Sigmoid colon (tissue), 6 donors: ENCODE measurements at regions not wholly inside any gene's neighbourhood (a gene's known extent, or its start where the extent isn't known, plus 50 kb on each side); places are given as distances from the start of the nearest gene placed in this dataset.

Experiments used
- DNase-seq: peaks from one replicate; pipeline ENCODE4 v3.0.0-alpha.2; 2019
- H3K27ac ChIP-seq, 4 donors: fragments of 200-600 bp; sonication (generic); one replicate each; pipeline ENCODE4 v1.5.1; 2016 to 2019; ENCODE audit warnings: mild to moderate bottlenecking in 1 of 4
- H3K27me3 ChIP-seq, 3 donors: fragments of 200-600 bp; sonication (generic); one replicate each; pipeline ENCODE4 v1.5.1; 2019; ENCODE audit warnings: mild to moderate bottlenecking in 1 of 3
- H3K36me3 ChIP-seq, 4 donors: fragments of 200-600 bp; sonication (generic); one replicate each; pipeline ENCODE4 v1.5.1; 2016 to 2019
- H3K4me1 ChIP-seq, 4 donors: fragments of 200-600 bp; sonication (generic); one replicate each; pipeline ENCODE4 v1.5.1; 2017 to 2019
- H3K4me3 ChIP-seq, 4 donors: fragments of 200-600 bp; sonication (generic); one replicate each; pipeline ENCODE4 v1.5.1; 2017 to 2019; ENCODE audit warnings: mild to moderate bottlenecking in 2 of 4, moderate library complexity in 1 of 4
- H3K9me3 ChIP-seq, 4 donors: fragments of 200-600 bp in 3 of 4; sonication (generic) in 3 of 4; one replicate each; pipeline versions ENCODE4 v1.5.1 to v1.6.1; 2013 to 2019
- EP300 ChIP-seq, 4 donors: sonication (generic); formaldehyde crosslinking; IDR thresholded peaks; one replicate each; pipeline ENCODE4 v1.6.1; 2017; ENCODE audit warnings: antibody characterized with exemption in 4 of 4
- POLR2A ChIP-seq, 2 donors: fragments of 450-650 bp; IDR thresholded peaks; one replicate each; pipeline ENCODE4 v1.6.1; 2016; ENCODE audit warnings: antibody characterized with exemption in 2 of 2, mild to moderate bottlenecking in 2 of 2, moderate library complexity in 2 of 2
- POLR2AphosphoS5 ChIP-seq, 4 donors: sonication (generic); formaldehyde crosslinking; IDR thresholded peaks; one replicate each; pipeline ENCODE4 v1.6.1; 2017; ENCODE audit warnings: antibody characterized with exemption in 4 of 4
- WGBS, 2 donors: extraction: QIAGEN DNeasy Blood & Tissue Kit; methylation state at CpG; one replicate each; pipeline ENCODE4 v1.1.7; 2013; 5-methylcytosine and 5-hydroxymethylcytosine counted together
- intact Hi-C: fragments of 100-400 bp; cut with DNase I; formaldehyde crosslinking; loops from one replicate; pipeline ENCODE4 v1.15.1; 2023
- TF ChIP-seq, protein P1 (sequence below), 4 experiments: fragments of 450-650 bp in 3 of 4; fragments of 200-600 bp in 1 of 4; IDR thresholded peaks; one replicate each; pipeline ENCODE4 v1.5.1; 2016 to 2019; ENCODE audit warnings: antibody characterized with exemption in 4 of 4, mild to moderate bottlenecking in 3 of 4, moderate library complexity in 2 of 4
- donor health status: healthy with polysubstance abuse.
- donor health status: healthy.

DNA sequence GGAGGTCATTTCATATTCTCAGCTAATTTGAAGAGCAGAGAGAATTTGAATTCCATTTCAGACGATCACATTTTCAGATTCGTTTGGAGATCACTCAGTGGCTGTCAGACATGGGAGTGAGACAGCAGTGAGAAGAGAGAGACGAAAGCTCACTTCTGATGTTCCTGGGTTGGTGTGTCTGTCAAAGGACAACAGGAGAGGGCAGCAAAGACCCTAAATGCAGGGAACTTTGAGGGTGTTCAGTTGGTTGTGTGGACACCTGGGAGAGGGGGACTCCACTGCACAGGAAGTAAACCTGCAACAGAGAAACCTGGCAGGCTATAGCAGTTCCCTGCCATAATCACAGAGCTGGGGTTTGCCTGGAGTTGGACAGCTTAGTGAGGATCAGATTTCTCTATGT, 675.1 kb downstream of the SQOR start:
- Histone ChIP-seq H3K27me3 (no peaks in the 10 kb centered on the region), H3K27ac (no peak overlapping the region), H3K4me3 (no peak overlapping the region), H3K9me3 (no peaks in the 10 kb centered on the region), H3K4me1 (no peaks in the 10 kb centered on the region), H3K36me3 (no peaks in the 10 kb centered on the region)
- 77 to 81% methylated on average over 3 of the region's 3 CpGs for WGBS, 2 donors
- intact Hi-C loops = loop anchor here (5.0 kb wide), 1 partner anchor 598 kb away; no protein-coding TSS in a partner anchor
- no peak for DNase-seq
- TF ChIP-seq EP300 (IDR thresholded peaks at IDR 0.05) = no peak
- TF ChIP-seq, protein P1, sequence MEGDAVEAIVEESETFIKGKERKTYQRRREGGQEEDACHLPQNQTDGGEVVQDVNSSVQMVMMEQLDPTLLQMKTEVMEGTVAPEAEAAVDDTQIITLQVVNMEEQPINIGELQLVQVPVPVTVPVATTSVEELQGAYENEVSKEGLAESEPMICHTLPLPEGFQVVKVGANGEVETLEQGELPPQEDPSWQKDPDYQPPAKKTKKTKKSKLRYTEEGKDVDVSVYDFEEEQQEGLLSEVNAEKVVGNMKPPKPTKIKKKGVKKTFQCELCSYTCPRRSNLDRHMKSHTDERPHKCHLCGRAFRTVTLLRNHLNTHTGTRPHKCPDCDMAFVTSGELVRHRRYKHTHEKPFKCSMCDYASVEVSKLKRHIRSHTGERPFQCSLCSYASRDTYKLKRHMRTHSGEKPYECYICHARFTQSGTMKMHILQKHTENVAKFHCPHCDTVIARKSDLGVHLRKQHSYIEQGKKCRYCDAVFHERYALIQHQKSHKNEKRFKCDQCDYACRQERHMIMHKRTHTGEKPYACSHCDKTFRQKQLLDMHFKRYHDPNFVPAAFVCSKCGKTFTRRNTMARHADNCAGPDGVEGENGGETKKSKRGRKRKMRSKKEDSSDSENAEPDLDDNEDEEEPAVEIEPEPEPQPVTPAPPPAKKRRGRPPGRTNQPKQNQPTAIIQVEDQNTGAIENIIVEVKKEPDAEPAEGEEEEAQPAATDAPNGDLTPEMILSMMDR (IDR thresholded peaks at IDR 0.05) = no peak
- no peak for TF ChIP-seq POLR2A (IDR thresholded peaks at IDR 0.05)
- TF ChIP-seq POLR2AphosphoS5 (IDR thresholded peaks at IDR 0.05) = no peak

DNA sequence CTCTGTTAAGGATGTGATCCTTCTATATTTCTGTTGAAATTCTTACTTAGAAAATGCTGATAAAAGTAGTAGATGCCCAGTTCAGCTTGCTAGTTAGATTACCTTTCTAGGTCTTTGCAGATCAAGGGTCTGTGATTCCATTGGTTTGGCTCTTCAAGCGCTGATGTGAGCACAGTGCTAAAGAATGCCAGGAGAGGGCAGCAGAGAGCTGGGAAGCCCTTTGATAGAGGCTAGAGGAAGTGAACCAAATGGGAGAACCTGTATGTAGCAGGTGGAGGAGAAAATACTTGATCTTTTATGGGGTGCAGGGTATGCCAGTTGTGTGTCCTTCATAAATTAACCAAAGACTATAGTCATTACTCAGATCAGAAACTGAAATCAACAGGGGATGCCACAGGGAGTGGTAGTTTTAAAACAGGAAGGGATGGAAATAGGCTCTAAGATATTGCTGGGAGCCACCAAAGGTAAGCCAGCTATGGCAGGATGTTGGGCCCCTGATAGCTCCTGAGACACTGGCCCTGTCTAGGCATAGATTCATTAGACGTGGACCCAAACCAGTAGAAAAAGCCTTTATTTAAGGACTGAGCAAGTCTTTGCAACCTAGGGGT, 677.4 kb downstream of the SQOR start:
- Histone ChIP-seq H3K4me3 (no peak overlapping the region), H3K36me3 (no peaks in the 10 kb centered on the region), H3K9me3 (no peaks in the 10 kb centered on the region), H3K27ac (no peak overlapping the region), H3K27me3 (no peaks in the 10 kb centered on the region), H3K4me1 (no peaks in the 10 kb centered on the region)
- peak; percentile 77 for DNase-seq
- intact Hi-C loops = loop anchor here (5.0 kb wide), 1 partner anchor 600 kb away; no protein-coding TSS in a partner anchor
- WGBS, 2 donors = 25 to 27% methylated on average over 2 of the region's 2 CpGs
- TF ChIP-seq POLR2AphosphoS5 (IDR thresholded peaks at IDR 0.05) = no peak
- TF ChIP-seq, protein P1 (IDR thresholded peaks at IDR 0.05) = peak; percentile 64 to 83 (median 74)

DNA sequence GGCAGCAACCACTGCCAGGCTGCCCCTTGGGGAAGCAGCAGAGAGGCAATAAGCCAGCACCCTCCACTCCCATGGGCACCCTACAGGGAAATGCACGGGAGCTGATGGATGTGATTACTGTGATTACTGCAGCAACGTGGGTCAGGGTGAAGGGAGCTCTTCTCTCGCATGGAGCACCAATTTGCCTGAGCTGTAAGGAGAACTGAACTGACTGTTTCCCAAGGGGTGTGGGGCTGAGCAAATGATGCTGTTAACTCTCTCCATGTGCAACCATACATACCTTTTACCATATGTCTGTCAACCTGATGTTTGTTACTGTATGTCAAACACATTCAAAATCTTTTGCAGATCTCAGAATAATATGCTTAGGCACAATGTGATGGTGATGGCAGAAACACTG, 680.6 kb downstream of the SQOR start:
- intact Hi-C loops = no loop called here
- H3K4me3 ChIP-seq = no peak overlapping the region
- no peaks in the 10 kb centered on the region for H3K27me3 ChIP-seq
- no peak overlapping the region for H3K27ac ChIP-seq
- 26 to 49% methylated on average over 3 of the region's 3 CpGs for WGBS, 2 donors
- TF ChIP-seq POLR2A (IDR thresholded peaks at IDR 0.05) = no peak
- TF ChIP-seq, protein P1 (IDR thresholded peaks at IDR 0.05) = no peak
- TF ChIP-seq EP300 (IDR thresholded peaks at IDR 0.05) = no peak
- TF ChIP-seq POLR2AphosphoS5 (IDR thresholded peaks at IDR 0.05) = no peak
- H3K9me3 ChIP-seq = no peaks in the 10 kb centered on the region
- no peak for DNase-seq
- no peaks in the 10 kb centered on the region for H3K36me3 ChIP-seq
- no peaks in the 10 kb centered on the region for H3K4me1 ChIP-seq

DNA sequence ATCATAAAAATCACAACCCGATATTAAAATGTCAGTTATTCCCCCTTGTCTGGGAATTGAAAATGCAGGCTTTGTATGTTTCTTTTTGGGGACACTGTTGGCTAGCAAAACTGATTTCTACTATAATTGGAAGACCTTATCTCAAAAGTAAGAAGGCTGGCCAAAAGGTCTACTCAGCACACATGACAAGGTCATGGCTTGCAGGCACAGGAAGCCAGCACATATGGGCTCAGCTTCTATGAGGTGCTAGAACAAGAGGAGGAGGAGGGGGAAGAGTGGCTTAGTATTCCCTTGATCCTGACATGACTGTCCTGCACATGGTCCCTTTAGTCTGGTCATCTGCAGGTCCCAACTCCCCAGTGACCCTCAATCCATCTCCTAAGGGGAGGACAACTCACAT, 681.2 kb downstream of the SQOR start:
- no peaks in the 10 kb centered on the region for H3K36me3 ChIP-seq
- 90 to 94% methylated on average over 1 of the region's 1 CpG for WGBS, 2 donors
- no peak for TF ChIP-seq EP300 (IDR thresholded peaks at IDR 0.05)
- TF ChIP-seq POLR2A (IDR thresholded peaks at IDR 0.05) = no peak
- TF ChIP-seq, protein P1 (IDR thresholded peaks at IDR 0.05) = no peak
- TF ChIP-seq POLR2AphosphoS5 (IDR thresholded peaks at IDR 0.05) = no peak
- H3K9me3 ChIP-seq = no peaks in the 10 kb centered on the region
- H3K4me3 ChIP-seq = no peak overlapping the region
- H3K27me3 ChIP-seq = no peaks in the 10 kb centered on the region
- intact Hi-C loops = no loop called here
- no peak overlapping the region for H3K27ac ChIP-seq
- no peak for DNase-seq
- no peaks in the 10 kb centered on the region for H3K4me1 ChIP-seq

DNA sequence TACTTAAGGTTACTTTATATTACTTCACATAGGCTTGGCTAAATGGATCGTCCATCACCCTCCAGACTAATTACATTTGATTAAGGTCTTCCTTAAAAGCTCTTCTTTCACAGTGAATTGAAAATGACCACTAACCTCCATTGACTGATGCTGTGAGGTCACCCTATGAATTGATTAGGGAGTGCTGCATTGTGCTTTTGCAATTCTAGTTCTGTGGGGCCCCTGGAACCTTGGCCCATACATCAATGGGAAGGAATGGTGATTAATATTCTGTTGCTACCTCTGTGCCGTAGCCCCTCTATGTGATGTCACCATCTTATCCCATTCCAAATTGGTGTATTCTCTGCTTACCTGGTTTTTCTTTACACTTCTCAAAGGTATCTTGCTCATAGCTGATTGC, 682.2 kb downstream of the SQOR start:
- TF ChIP-seq POLR2AphosphoS5 (IDR thresholded peaks at IDR 0.05) (no peak), POLR2A (IDR thresholded peaks at IDR 0.05) (no peak), EP300 (IDR thresholded peaks at IDR 0.05) (no peak)
- TF ChIP-seq, protein P1 (IDR thresholded peaks at IDR 0.05) = no peak
- DNase-seq = no peak
- Histone ChIP-seq H3K4me1 (no peaks in the 10 kb centered on the region), H3K9me3 (no peaks in the 10 kb centered on the region), H3K27me3 (no peaks in the 10 kb centered on the region), H3K4me3 (no peak overlapping the region), H3K36me3 (no peaks in the 10 kb centered on the region), H3K27ac (no peak overlapping the region)
- WGBS, 2 donors = 94 to 95% methylated on average over 2 of the region's 2 CpGs
- intact Hi-C loops = no loop called here
